Epithelial cell of proximal tubule (primary cell): ENCODE measurements at regions not wholly inside any gene's neighbourhood (a gene's known extent, or its start where the extent isn't known, plus 50 kb on each side); places are given as distances from the start of the nearest gene placed in this dataset.

Experiments
- DNase-seq: peaks from one replicate; pipeline ENCODE4 v3.0.0-alpha.2; 2011; ENCODE audit warnings: low read depth
- H3K4me3 ChIP-seq: 2 replicates; pipeline ENCODE4 v1.5.1; 2011; ENCODE audit warnings: low read depth, mild to moderate bottlenecking, low read length
- CTCF ChIP-seq: conservative IDR thresholded peaks from 2 replicates; pipeline ENCODE4 v1.5.1; 2012; ENCODE audit warnings: low read depth, mild to moderate bottlenecking, low read length

GRCh38 chr11:112451250-112451649, 190.6 kb upstream of the PLET1 start:
- no peak for DNase-seq
- no peak for TF ChIP-seq CTCF
- H3K4me3 ChIP-seq, result no peak overlapping the region

- TF ChIP-seq CTCF, result peak; percentile 71
- no peak for DNase-seq
Measured at GRCh38 chr11:112453601-112454577, 193.2 kb upstream of the PLET1 start.

GRCh38 chr11:112454841-112455240, 194.2 kb upstream of the PLET1 start:
- no peak overlapping the region for H3K4me3 ChIP-seq
- no peak for DNase-seq
- no peak for TF ChIP-seq CTCF

More at GRCh38 chr11:112453601-112454577, 193.2 kb upstream of the PLET1 start:
- H3K4me3 ChIP-seq, result no peak overlapping the region

- TF ChIP-seq CTCF, result no peak
- no peak for DNase-seq
- no peak overlapping the region for H3K4me3 ChIP-seq
Measured at GRCh38 chr11:112455791-112456190, 195.1 kb upstream of the PLET1 start.

- H3K4me3 ChIP-seq, result no peak overlapping the region
- no peak for DNase-seq
- no peak for TF ChIP-seq CTCF
Measured at GRCh38 chr11:112457532-112457931, 196.9 kb upstream of the PLET1 start.

- DNase-seq, result no peak
- no peak for TF ChIP-seq CTCF
- H3K4me3 ChIP-seq, result no peak overlapping the region
Measured at GRCh38 chr11:112459001-112459400, 198.3 kb upstream of the PLET1 start.

GRCh38 chr11:112460141-112460540, 199.5 kb upstream of the PLET1 start:
- no peak overlapping the region for H3K4me3 ChIP-seq
- TF ChIP-seq CTCF, result no peak
- DNase-seq, result no peak
